ENCODE measurements at regions not wholly inside any gene's neighbourhood (a gene's known extent, or its start where the extent isn't known, plus 50 kb on each side); places are given as distances from the start of the nearest gene placed in this dataset.
"Not testable (repeated sequence)": the region's sequence is repeated elsewhere in the genome, so short reads cannot be mapped to it uniquely, and the experiment has no call there.

DNA sequence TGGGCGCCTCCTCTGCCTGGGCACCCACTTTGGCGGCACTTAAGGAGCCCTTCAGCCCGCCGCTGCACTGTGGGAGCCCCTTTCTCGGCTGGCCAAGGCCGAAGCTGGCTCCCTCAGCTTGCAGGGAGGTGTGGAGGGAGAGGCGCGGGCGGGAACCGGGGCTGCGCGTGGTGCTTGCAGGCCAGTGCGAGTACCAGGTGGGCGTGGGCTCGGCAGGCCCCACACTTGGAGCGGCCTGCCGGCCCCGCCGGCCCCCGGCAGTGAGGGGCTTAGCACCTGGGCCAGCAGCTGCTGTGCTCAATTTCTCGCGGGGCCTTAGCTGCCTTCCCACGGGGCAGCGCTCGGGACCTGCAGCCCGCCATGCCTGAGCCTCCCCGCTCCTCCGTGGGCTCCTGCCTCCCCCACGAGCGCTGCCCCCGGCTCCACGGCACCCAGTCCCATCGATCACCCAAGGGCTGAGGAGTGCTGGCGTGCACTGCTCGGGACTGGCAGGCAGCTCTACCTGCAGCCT lies 182.4 kb upstream of the GPRIN3 start:
- TF ChIP-seq EP300, CTCF, POLR2AphosphoS5, POLR2A (IDR thresholded peaks at IDR 0.05): not testable (repeated sequence)
